HEK293 (cell line): ENCODE measurements at regions not wholly inside any gene's neighbourhood (a gene's known extent, or its start where the extent isn't known, plus 50 kb on each side); places are given as distances from the start of the nearest gene placed in this dataset.
A peak's percentile ranks its signal among the peaks of the same experiment; 100 is the strongest.

ENCODE experiments used
- CTCF ChIA-PET: fragments of 350-600 bp; formaldehyde crosslinking; extraction: SDS; loops from one replicate; lab custom pipeline; 2021; ENCODE audit warnings: antibody characterized with exemption; lab: Yijun Ruan, JAX
- POLR2A ChIA-PET: fragments of 300-600 bp; formaldehyde crosslinking; extraction: SDS; loops from one replicate; lab custom pipeline; 2020; ENCODE audit warnings: antibody characterized with exemption, inconsistent platforms; lab: Yijun Ruan, JAX
- H3K27ac ChIP-seq: fragments of 200-500 bp; sonication (Bioruptor generic); 2 replicates; pipeline ENCODE4 v1.5.1; 2014; ENCODE audit warnings: low read depth, low read length, control low read depth, inconsistent platforms; ENCODE audit errors: extremely low read depth
- H3K36me3 ChIP-seq, 2 experiments: fragments of 200-500 bp in 1 of 2; sonication (Bioruptor generic) in 1 of 2; 1 replicate in 1 of 2; 2 replicates in 1 of 2; pipeline ENCODE4 v1.5.1; 2014 to 2017; ENCODE audit warnings: inconsistent platforms in 2 of 2, low read length in 2 of 2; ENCODE audit not compliant: control insufficient read depth in 2 of 2, insufficient read depth in 1 of 2
- H3K4me1 ChIP-seq: fragments of 200-500 bp; sonication (Bioruptor generic); 2 replicates; pipeline ENCODE4 v1.5.1; 2014; ENCODE audit warnings: mild to moderate bottlenecking, low read length, inconsistent platforms; ENCODE audit not compliant: control insufficient read depth, insufficient read depth
- H3K4me3 ChIP-seq: 2 replicates; pipeline ENCODE4 v1.5.1; 2011; ENCODE audit warnings: low read depth, mild to moderate bottlenecking, control low read depth, low read length, moderate library complexity
- H3K9me3 ChIP-seq: fragments of 200-500 bp; sonication (Bioruptor generic); 2 replicates; pipeline ENCODE4 v1.5.1; 2014; ENCODE audit warnings: low read depth, low read length, inconsistent platforms; ENCODE audit not compliant: control insufficient read depth, insufficient read depth
- PATZ1 ChIP-seq: fragments of 450-650 bp; formaldehyde crosslinking; IDR thresholded peaks from 2 replicates; pipeline ENCODE4 v1.5.1; 2016; ENCODE audit warnings: missing biosample characterization, missing genetic modification characterization
- PRDM1 ChIP-seq: fragments of 450-650 bp; formaldehyde crosslinking; IDR thresholded peaks from 2 replicates; pipeline ENCODE4; 2016; ENCODE audit warnings: missing biosample characterization, missing genetic modification characterization
- PRDM2 ChIP-seq: fragments of 450-650 bp; formaldehyde crosslinking; IDR thresholded peaks from 2 replicates; pipeline ENCODE4 v1.5.1; 2016; ENCODE audit warnings: missing biosample characterization, missing genetic modification characterization, borderline replicate concordance
- PRDM4 ChIP-seq: fragments of 450-650 bp; formaldehyde crosslinking; IDR thresholded peaks from 2 replicates; pipeline ENCODE4 v1.5.1; 2017; ENCODE audit warnings: missing biosample characterization, missing genetic modification characterization
- REPIN1 ChIP-seq: fragments of 450-650 bp; formaldehyde crosslinking; IDR thresholded peaks from 2 replicates; pipeline ENCODE4 v1.5.1; 2017; ENCODE audit warnings: missing biosample characterization, missing genetic modification characterization, low read depth
- YY1 ChIP-seq: fragments of 450-650 bp; formaldehyde crosslinking; IDR thresholded peaks from 2 replicates; pipeline ENCODE4 v1.5.1; 2018; ENCODE audit warnings: missing biosample characterization, missing genetic modification characterization
- ZNF112 ChIP-seq: fragments of 450-650 bp; formaldehyde crosslinking; IDR thresholded peaks from 2 replicates; pipeline ENCODE4 v1.5.0; 2017; ENCODE audit warnings: missing biosample characterization, missing genetic modification characterization
- ZNF175 ChIP-seq: fragments of 450-650 bp; formaldehyde crosslinking; IDR thresholded peaks from 2 replicates; pipeline ENCODE4 v1.5.1; 2016; ENCODE audit warnings: missing biosample characterization, missing genetic modification characterization
- ZNF248 ChIP-seq: fragments of 450-650 bp; formaldehyde crosslinking; IDR thresholded peaks from 2 replicates; pipeline ENCODE4 v1.5.1; 2017; ENCODE audit warnings: missing biosample characterization, missing genetic modification characterization
- ZNF324 ChIP-seq: fragments of 450-650 bp; formaldehyde crosslinking; IDR thresholded peaks from 2 replicates; pipeline ENCODE4 v1.5.1; 2016; ENCODE audit warnings: missing biosample characterization, missing genetic modification characterization
- ZNF423 ChIP-seq: fragments of 450-650 bp; formaldehyde crosslinking; IDR thresholded peaks from 2 replicates; pipeline ENCODE4 v1.5.1; 2016; ENCODE audit warnings: missing biosample characterization, missing genetic modification characterization
- ZNF521 ChIP-seq: fragments of 450-650 bp; formaldehyde crosslinking; IDR thresholded peaks from 2 replicates; pipeline ENCODE4 v1.5.1; 2017; ENCODE audit warnings: missing biosample characterization, mild to moderate bottlenecking, missing genetic modification characterization
- ZNF571 ChIP-seq: fragments of 450-650 bp; formaldehyde crosslinking; IDR thresholded peaks from 2 replicates; pipeline ENCODE4 v1.5.0; 2017; ENCODE audit warnings: missing biosample characterization, missing genetic modification characterization
- ZNF596 ChIP-seq: fragments of 450-650 bp; IDR thresholded peaks from 2 replicates; pipeline ENCODE4 v1.5.0; 2018; ENCODE audit warnings: missing biosample characterization, mild to moderate bottlenecking, missing genetic modification characterization, moderate library complexity
- ZNF658 ChIP-seq: fragments of 450-650 bp; formaldehyde crosslinking; IDR thresholded peaks from 2 replicates; pipeline ENCODE4; 2016; ENCODE audit warnings: missing biosample characterization, missing genetic modification characterization
- ZNF707 ChIP-seq: fragments of 450-650 bp; formaldehyde crosslinking; IDR thresholded peaks from 2 replicates; pipeline ENCODE4 v1.5.1; 2016; ENCODE audit warnings: missing biosample characterization, missing genetic modification characterization
- ZSCAN23 ChIP-seq: fragments of 450-650 bp; formaldehyde crosslinking; IDR thresholded peaks from 2 replicates; pipeline ENCODE4 v1.5.1; 2016; ENCODE audit warnings: missing biosample characterization, missing genetic modification characterization
- ZSCAN30 ChIP-seq: fragments of 450-650 bp; IDR thresholded peaks from 2 replicates; pipeline ENCODE4 v1.5.1; 2018; ENCODE audit warnings: missing biosample characterization, mild to moderate bottlenecking, missing genetic modification characterization, moderate library complexity
- ZSCAN4 ChIP-seq: fragments of 450-650 bp; formaldehyde crosslinking; IDR thresholded peaks from 2 replicates; pipeline ENCODE4 v1.5.1; 2017; ENCODE audit warnings: missing biosample characterization, missing genetic modification characterization

GRCh38 chr6:28664870-28665396, 139.3 kb downstream of the GPX5 start (continued):
- TF ChIP-seq PRDM2 (no peak), ZSCAN30 (tag by site-specific recombination) (no peak)
- TF ChIP-seq, all 188 proteins: peak for 0

- no peaks in the 10 kb centered on the region for H3K36me3 ChIP-seq
- H3K27ac ChIP-seq: no peak overlapping the region
- POLR2A ChIA-PET: interaction anchor here (1.0 to 1.6 kb wide), 6 partner anchors 15 to 455 kb away, joined by 3 to 7 read pairs (median 4); no protein-coding TSS in a partner anchor
- H3K4me3 ChIP-seq: no peak overlapping the region
- H3K9me3 ChIP-seq: no peaks in the 10 kb centered on the region
- CTCF ChIA-PET: interaction anchor here (0.6 to 1.5 kb wide), 8 partner anchors 12 to 1049 kb away, joined by 3 to 5 read pairs (median 3); no protein-coding TSS in a partner anchor
- no peaks in the 10 kb centered on the region for H3K4me1 ChIP-seq
- no peak for TF ChIP-seq ZSCAN4 (tag by site-specific recombination)
- 0 out of 2 replicates have a peak, but pooled peaks have one; percentile 59 for TF ChIP-seq PRDM1 (tag by site-specific recombination)
- TF ChIP-seq PRDM4 (tag by site-specific recombination): 0 out of 2 replicates have a peak, but pooled peaks have one; percentile 61
- TF ChIP-seq, all 188 proteins: peak for 2
These were observed 147.7 kb downstream of the GPX5 start for GRCh38 chr6:28673417-28673786.

GRCh38 chr6:28673787-28674671, 148.3 kb downstream of the GPX5 start:
- ChIA-PET POLR2A (interaction anchor here (0.5 to 1.6 kb wide), 12 partner anchors 16 to 456 kb away, joined by 3 to 8 read pairs (median 4); no protein-coding TSS in a partner anchor), CTCF (interaction anchor here (0.5 to 1.5 kb wide), 13 partner anchors 9 to 1049 kb away, joined by 3 to 5 read pairs (median 3); a partner anchor contains a TSS)
- Histone ChIP-seq H3K4me3 (peak overlapping the region; percentile 40), H3K4me1 (no peaks in the 10 kb centered on the region), H3K9me3 (no peaks in the 10 kb centered on the region), H3K36me3 (no peaks in the 10 kb centered on the region), H3K27ac (peak overlapping the region; percentile 5; the same call in 1 of the 2 replicates)
- TF ChIP-seq ZSCAN23: no peak
- TF ChIP-seq ZNF175 (tag by site-specific recombination): no peak
- no peak for TF ChIP-seq ZNF571 (tag by site-specific recombination)
- no peak for TF ChIP-seq ZNF248 (tag by site-specific recombination)
- no peak for TF ChIP-seq ZNF423
- TF ChIP-seq ZNF521 (tag by site-specific recombination): no peak
- TF ChIP-seq YY1: peak; percentile 26; the same call in 1 of the 2 replicates
- no peak for TF ChIP-seq ZNF112 (tag by site-specific recombination)
- peak; percentile 53; the same call in 1 of the 2 replicates for TF ChIP-seq ZNF324
- TF ChIP-seq ZNF707 (tag by site-specific recombination): no peak
- no peak for TF ChIP-seq REPIN1
- TF ChIP-seq ZNF658 (tag by site-specific recombination): no peak
- TF ChIP-seq ZNF596 (tag by site-specific recombination): no peak
- no peak for TF ChIP-seq PATZ1 (tag by site-specific recombination)
